ENCODE measurements at regions not wholly inside any gene's neighbourhood (a gene's known extent, or its start where the extent isn't known, plus 50 kb on each side); places are given as distances from the start of the nearest gene placed in this dataset.

DNA sequence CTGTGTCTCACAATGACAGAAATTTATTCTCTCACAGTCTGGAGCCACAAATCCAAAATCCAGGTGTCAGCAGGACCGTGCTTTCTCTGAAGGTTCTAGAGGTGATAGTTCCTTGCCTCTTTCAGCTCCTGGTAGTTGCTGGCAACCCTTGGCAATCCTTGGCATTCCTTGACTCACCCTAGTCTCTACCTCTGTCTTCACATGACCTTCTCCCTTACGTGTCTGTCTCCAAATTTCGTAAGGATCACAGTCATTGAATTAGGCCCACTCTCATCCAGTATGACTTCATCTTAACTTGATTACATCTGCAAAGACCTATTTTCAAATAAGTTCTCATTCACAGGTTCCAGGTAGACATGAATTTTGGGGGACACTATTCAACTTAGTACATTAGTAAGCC is 143.1 kb downstream of the CEP57L1 start:
- H3K9me1 ChIP-seq (replicated peaks; ENCODE audit: control insufficient read depth, extremely low read depth, insufficient read depth, low read length) = no peaks in the 10 kb centered on the region
- no TSS peak for BruUV-seq (replicated peaks)
- H3K36me3 ChIP-seq (ENCODE audit: control insufficient read depth in 2 of 2, extremely low read depth in 1 of 2, insufficient read depth in 2 of 2, low read length in 2 of 2) = no peaks in the 10 kb centered on the region
- no peaks in the 10 kb centered on the region for H3K9me3 ChIP-seq (replicated peaks; ENCODE audit: control insufficient read depth, insufficient read depth, low read length)
- CTCF ChIA-PET = interaction anchor here (0.8 to 1.1 kb wide), 2 partner anchors 35 to 58 kb away, joined by 3 read pairs; no protein-coding TSS in a partner anchor
- no peaks in the 10 kb centered on the region for H4K20me1 ChIP-seq (replicated peaks; ENCODE audit: control insufficient read depth, extremely low read depth, insufficient read depth, low read length)
- TF ChIP-seq JUN (IDR thresholded peaks at IDR 0.05; ENCODE audit: borderline replicate concordance, insufficient read depth, insufficient read length, low read depth) = no peak
- no peak for TF ChIP-seq MYC (IDR thresholded peaks at IDR 0.05; ENCODE audit: low read depth, low read length)
- no peak for TF ChIP-seq GATA2 (IDR thresholded peaks at IDR 0.05; ENCODE audit: insufficient read depth, insufficient read length, low read depth, low read length)
- no peak for TF ChIP-seq FOS (IDR thresholded peaks at IDR 0.05; ENCODE audit: borderline replicate concordance, insufficient read depth, low read length)
- TF ChIP-seq POLR2AphosphoS5 (IDR thresholded peaks at IDR 0.05; ENCODE audit: insufficient read depth, low read depth, low read length) = no peak
- TF ChIP-seq, protein P1, sequence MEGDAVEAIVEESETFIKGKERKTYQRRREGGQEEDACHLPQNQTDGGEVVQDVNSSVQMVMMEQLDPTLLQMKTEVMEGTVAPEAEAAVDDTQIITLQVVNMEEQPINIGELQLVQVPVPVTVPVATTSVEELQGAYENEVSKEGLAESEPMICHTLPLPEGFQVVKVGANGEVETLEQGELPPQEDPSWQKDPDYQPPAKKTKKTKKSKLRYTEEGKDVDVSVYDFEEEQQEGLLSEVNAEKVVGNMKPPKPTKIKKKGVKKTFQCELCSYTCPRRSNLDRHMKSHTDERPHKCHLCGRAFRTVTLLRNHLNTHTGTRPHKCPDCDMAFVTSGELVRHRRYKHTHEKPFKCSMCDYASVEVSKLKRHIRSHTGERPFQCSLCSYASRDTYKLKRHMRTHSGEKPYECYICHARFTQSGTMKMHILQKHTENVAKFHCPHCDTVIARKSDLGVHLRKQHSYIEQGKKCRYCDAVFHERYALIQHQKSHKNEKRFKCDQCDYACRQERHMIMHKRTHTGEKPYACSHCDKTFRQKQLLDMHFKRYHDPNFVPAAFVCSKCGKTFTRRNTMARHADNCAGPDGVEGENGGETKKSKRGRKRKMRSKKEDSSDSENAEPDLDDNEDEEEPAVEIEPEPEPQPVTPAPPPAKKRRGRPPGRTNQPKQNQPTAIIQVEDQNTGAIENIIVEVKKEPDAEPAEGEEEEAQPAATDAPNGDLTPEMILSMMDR (IDR thresholded peaks at IDR 0.05; ENCODE audit: extremely low read depth in 1 of 2, insufficient read depth in 1 of 2, low read depth in 1 of 2, low read length in 2 of 2) = no peak
- TF ChIP-seq, protein P2, sequence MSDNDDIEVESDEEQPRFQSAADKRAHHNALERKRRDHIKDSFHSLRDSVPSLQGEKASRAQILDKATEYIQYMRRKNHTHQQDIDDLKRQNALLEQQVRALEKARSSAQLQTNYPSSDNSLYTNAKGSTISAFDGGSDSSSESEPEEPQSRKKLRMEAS (IDR thresholded peaks at IDR 0.05; ENCODE audit: insufficient read depth, insufficient read length) = no peak
- TF ChIP-seq EZH2 (IDR thresholded peaks at IDR 0.05; ENCODE audit: borderline replicate concordance, low read depth, low read length, severe bottlenecking) = no peak
- TF ChIP-seq POLR2A (IDR thresholded peaks at IDR 0.05; ENCODE audit: low read depth, low read length) = no peak
- no peaks in the 10 kb centered on the region for H3K79me2 ChIP-seq (ENCODE audit: control insufficient read depth, insufficient read depth, low read length)
- no peak for DNase-seq (ENCODE audit: low read depth, low spot score)
- no peak for FAIRE-seq
- H3K4me1 ChIP-seq (ENCODE audit: control insufficient read depth, extremely low read depth, insufficient read depth, low read length) = peaks cover 9% of the 10 kb centered on the region
- intact Hi-C loops (cut with micrococcal nuclease) = no loop called here
- POLR2A ChIA-PET = no interaction called here
- H3K27me3 ChIP-seq (ENCODE audit: control insufficient read depth in 2 of 2, insufficient read depth in 2 of 2, low read length in 2 of 2) = no peaks in the 10 kb centered on the region
- no peak overlapping the region for H3K4me3 ChIP-seq (replicated peaks in 1 of 3; ENCODE audit: insufficient read depth in 1 of 3, low read depth in 1 of 3, low read length in 3 of 3)
- dilution Hi-C loops (cut with MboI; ENCODE audit: extremely low pct_ligation_motif_present, low sequenced_read_pairs) = no loop called here
- H3K4me2 ChIP-seq (ENCODE audit: insufficient read depth, low read length) = no peak overlapping the region
- H3K27ac ChIP-seq (ENCODE audit: insufficient read depth, low read depth, low read length) = no peak overlapping the region
- no peak overlapping the region for H2AFZ ChIP-seq (ENCODE audit: low read depth, low read length)
- H3K9ac ChIP-seq (replicated peaks; ENCODE audit: extremely low read depth, insufficient read depth, low read length) = no peak overlapping the region
